ENCODE measurements at regions not wholly inside any gene's neighbourhood (a gene's known extent, or its start where the extent isn't known, plus 50 kb on each side); places are given as distances from the start of the nearest gene placed in this dataset.

GRCh38 chr6:3631877-3632276 is 119.6 kb downstream of the PXDC1 start:
- TF ChIP-seq CTCF (IDR thresholded peaks at IDR 0.05; ENCODE audit: low read depth, low read length) = no peak
- TF ChIP-seq POLR2A (IDR thresholded peaks at IDR 0.05; ENCODE audit: extremely low read depth, insufficient read length) = no peak
- no peak for TF ChIP-seq MYC (IDR thresholded peaks at IDR 0.05; ENCODE audit: low read depth, low read length)
- TF ChIP-seq MAX (IDR thresholded peaks at IDR 0.05; ENCODE audit: low read depth, low read length) = no peak

All from NB4 (cell line).